NCI-H2081 treated with DMSO at 0.1 percent for 48 hours (cell line): ENCODE measurements at regions not wholly inside any gene's neighbourhood (a gene's known extent, or its start where the extent isn't known, plus 50 kb on each side); places are given as distances from the start of the nearest gene placed in this dataset.

Experiments used
- DNase-seq: peaks from one replicate; lab custom pipeline; 2025; lab: John Stamatoyannopoulos, UW

- no peak for DNase-seq
Measured at GRCh38 chr10:4385231-4385870, 440.7 kb upstream of the AKR1E2 start.

GRCh38 chr10:4384245-4384644 is 441.8 kb upstream of the AKR1E2 start:
- DNase-seq = no peak

GRCh38 chr10:4383651-4384098 is 442.3 kb upstream of the AKR1E2 start:
- DNase-seq = no peak

- no peak for DNase-seq
Measured at GRCh38 chr10:4382811-4383210, 443.2 kb upstream of the AKR1E2 start.

- DNase-seq = no peak
Measured at GRCh38 chr10:4373612-4374011, 452.4 kb upstream of the AKR1E2 start.

DNA sequence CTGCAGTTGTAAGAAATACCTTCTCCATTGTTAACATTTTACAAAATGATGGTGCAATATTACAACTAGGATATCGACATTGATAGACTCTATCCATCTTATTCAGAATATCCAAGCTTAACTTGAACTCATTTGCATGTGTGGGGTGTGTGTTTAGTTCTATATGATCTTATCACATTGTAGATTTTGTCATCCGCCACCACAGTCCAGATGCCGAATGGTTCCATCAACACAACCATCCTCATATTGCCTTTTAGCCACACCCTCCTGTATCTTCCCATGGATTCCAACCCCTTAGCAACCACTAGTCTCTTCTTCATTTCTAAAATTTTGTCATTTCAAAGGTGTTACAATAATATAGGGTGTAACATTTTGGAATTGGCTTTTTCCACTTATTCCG is 452.9 kb upstream of the AKR1E2 start:
- no peak for DNase-seq

GRCh38 chr10:4372601-4373000 is 453.4 kb upstream of the AKR1E2 start:
- DNase-seq = no peak

DNA sequence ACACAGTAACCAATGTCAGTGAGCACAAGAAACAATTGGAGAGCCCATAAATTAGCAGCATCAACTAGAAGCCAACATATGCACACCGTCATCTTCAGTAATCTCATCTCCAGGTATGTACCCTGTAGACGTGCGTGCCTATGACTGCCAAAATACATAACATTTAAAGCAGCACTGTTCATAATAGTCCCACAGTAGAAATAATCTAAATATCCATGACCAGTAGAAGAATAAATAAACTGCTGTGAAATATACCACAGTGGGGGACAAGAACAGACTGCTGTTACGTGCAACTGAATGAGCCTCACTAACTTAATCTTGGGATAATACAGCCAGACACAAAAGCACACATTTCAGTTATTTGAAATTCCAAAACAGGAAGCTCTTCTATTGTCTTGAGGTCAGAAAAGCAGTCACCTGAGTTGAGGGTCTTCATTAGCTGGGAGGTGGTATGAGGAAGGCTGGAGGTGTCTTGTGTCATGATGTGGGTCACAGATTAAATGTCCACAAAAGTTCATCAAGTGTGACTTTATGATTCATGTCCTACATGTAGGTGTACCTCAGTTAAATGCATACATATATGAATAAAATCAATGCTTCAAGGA is 454.2 kb upstream of the AKR1E2 start:
- no peak for DNase-seq

GRCh38 chr10:4370376-4370775 is 455.6 kb upstream of the AKR1E2 start:
- no peak for DNase-seq

DNA sequence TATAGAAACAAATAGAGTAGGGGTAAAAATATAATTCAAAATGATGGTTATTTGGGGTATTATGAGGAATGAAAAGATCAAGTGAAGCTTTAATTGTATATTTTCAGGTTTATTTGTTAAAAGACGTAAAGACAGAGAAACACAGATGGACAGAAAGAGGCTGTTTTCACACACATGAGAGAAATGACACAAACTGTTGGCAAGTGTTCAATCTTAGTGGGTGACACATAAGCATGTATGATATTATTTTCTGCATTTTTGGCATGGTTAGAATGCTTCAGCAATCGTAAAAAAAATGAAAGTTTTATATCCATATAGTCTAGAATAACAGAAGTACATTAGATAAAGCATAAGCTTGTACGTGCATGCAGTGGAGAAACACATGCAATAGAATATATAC is 464.4 kb upstream of the AKR1E2 start:
- DNase-seq = no peak

DNA sequence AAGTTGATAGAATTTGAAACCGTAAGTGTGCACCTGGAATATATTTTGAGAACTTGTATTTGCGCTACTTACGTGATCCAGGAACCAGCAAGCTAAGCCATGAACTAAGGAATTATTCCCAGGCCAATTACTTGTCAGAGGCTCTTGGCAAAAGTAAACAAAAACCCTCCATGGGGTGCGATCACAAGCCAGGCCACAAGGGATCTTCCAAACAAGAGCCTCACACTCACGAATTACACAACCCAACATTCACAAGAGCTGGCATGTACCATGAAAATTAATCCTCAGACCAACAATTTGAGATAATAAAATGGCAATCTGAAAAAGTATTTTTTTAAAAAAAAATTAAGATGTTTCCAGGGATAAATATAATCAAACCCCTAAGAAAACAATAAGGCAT is 467.0 kb upstream of the AKR1E2 start:
- DNase-seq = no peak

- DNase-seq = no peak
Measured at GRCh38 chr10:4357911-4358310, 468.1 kb upstream of the AKR1E2 start.

DNA sequence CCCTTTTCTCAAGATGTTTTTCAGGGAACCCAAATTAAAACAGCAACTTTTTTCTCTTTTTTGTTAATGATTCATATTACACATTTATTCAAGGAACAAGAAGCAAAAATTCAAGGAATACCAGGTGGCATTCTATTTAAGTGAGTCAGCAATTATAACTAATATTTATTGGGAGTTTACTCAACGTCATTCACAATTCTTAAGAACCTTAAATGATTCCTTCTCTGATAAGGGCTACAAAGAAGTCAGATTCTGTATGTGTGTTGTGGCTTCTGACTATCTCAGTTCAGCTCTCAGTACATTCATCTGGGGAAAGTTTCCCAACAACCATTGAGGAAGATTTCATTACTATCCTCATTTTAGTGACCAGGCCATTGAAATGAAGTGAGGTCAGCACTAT is 470.7 kb upstream of the AKR1E2 start:
- DNase-seq = no peak

GRCh38 chr10:4354382-4354812 is 471.6 kb upstream of the AKR1E2 start:
- no peak for DNase-seq

DNA sequence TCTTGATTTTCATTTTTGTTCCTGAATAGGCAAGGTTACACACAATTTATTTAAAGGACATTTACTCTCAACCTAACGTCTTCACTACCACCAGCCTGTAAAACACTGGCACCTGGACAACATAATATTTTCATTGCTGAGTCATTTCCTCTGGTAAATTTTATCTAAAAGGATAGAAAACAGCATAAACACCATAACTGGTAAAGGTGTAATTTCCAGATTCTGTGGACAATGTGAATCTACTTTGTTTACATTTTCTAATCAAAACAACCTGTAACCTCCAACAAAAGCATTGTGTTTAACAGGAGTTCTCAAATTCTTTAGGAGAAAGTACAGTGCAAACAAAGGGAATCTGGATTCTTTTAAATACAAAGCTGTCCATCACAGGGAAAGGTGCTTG is 472.0 kb upstream of the AKR1E2 start:
- DNase-seq = no peak

- no peak for DNase-seq
Measured at GRCh38 chr10:4353059-4353655, 472.9 kb upstream of the AKR1E2 start.

- DNase-seq = no peak
Measured at GRCh38 chr10:4352414-4352961, 473.5 kb upstream of the AKR1E2 start.

DNA sequence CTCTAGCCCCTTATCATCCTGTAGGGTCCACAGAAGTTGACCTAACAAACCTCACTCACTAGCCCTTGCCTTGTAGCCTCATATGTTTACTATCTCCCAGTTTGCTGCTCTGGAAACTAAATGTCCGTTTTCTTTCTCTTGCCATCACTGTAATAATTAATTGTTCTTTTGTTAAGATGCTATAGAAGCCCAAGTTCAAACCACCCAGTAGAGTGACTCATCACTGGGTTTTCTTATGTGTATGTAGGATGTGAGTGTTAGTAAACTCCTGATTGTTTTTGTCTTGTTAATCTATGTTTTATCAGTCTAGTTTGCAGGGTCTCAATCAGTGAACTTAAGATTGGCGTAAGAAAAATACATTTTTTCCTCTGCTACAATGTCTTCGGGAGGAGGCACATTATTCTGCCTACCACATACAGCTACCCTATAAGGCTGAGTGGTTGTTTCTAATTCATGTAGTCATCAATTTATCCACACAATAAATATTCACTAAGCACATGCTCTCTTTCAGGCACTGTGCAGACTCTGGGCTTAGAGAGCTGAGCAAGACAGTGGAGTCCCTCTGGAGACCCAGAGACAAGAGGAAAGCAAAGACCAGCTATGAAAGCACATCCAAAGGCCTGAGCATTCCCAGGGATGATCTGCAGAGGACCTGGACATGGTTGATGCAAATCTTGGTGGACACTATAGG is 474.1 kb upstream of the AKR1E2 start:
- DNase-seq = no peak

GRCh38 chr10:4347397-4347796 is 478.6 kb upstream of the AKR1E2 start:
- DNase-seq = no peak

- DNase-seq = no peak
Measured at GRCh38 chr10:4345877-4346646, 479.9 kb upstream of the AKR1E2 start.

DNA sequence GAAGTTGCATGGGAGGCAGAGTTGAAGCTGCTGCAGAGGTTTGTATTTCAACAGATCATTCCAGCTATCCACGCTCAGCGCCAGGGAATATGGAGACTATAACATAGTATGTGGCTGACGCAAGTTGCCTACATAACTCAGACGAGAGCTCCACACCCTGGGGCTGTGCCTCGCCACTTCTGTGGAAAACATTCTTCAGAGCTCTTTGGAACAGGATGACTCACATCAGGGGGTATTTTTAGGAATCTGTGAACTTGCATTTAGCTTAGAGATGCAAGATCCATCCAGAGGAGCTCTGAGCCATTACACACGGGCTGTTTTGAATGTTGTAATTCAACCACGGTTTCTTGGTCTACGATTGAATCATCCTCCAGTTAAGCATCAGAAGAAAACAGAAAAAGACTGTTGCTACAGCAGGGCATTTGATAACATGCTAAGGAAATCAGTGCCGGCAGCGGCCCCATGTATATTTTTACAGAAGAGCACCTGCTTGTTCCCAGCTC is 481.5 kb upstream of the AKR1E2 start:
- no peak for DNase-seq

GRCh38 chr10:4343873-4344272 is 482.1 kb upstream of the AKR1E2 start:
- DNase-seq = no peak
